DOHH2 (cell line): ENCODE measurements at regions not wholly inside any gene's neighbourhood (a gene's known extent, or its start where the extent isn't known, plus 50 kb on each side); places are given as distances from the start of the nearest gene placed in this dataset.

Source experiments
- H3F3A ChIP-seq: fragments of 200-600 bp; sonication (generic), shearing (Covaris generic); 2 replicates; pipeline ENCODE4 v1.6.0; 2016; ENCODE audit warnings: antibody characterized with exemption, mild to moderate bottlenecking; ENCODE audit not compliant: control insufficient read depth, insufficient read depth
- H3K27ac ChIP-seq: fragments of 200-600 bp; sonication (generic); 2 replicates; pipeline ENCODE4 v1.5.1; 2014; ENCODE audit warnings: low read depth, mild to moderate bottlenecking, low read length, moderate library complexity
- H3K27me3 ChIP-seq: fragments of 200-600 bp; sonication (generic); 2 replicates; pipeline ENCODE4 v1.6.1; 2014; ENCODE audit warnings: mild to moderate bottlenecking, low read length, mixed read lengths; ENCODE audit not compliant: control insufficient read depth
- H3K36me3 ChIP-seq: fragments of 200-600 bp; sonication (generic); 2 replicates; pipeline ENCODE4 v1.6.1; 2014; ENCODE audit warnings: mild to moderate bottlenecking, low read length, moderate library complexity, mixed read lengths; ENCODE audit not compliant: control insufficient read depth
- H3K4me1 ChIP-seq: fragments of 200-600 bp; sonication (generic); 2 replicates; pipeline ENCODE4 v1.6.1; 2014; ENCODE audit warnings: mild to moderate bottlenecking, low read length, mixed read lengths; ENCODE audit not compliant: control insufficient read depth
- H3K4me2 ChIP-seq: fragments of 200-600 bp; sonication (generic); 2 replicates; pipeline ENCODE4 v1.6.0; 2014; ENCODE audit warnings: mild to moderate bottlenecking, low read length, moderate library complexity
- H3K4me3 ChIP-seq: fragments of 200-600 bp; sonication (generic); 2 replicates; pipeline ENCODE4 v1.5.1; 2014; ENCODE audit warnings: mild to moderate bottlenecking, low read length, mixed read lengths
- H3K79me2 ChIP-seq: fragments of 200-600 bp; sonication (generic); 2 replicates; pipeline ENCODE4 v1.6.1; 2014; ENCODE audit warnings: mild to moderate bottlenecking, low read length, mixed read lengths; ENCODE audit not compliant: control insufficient read depth
- H3K9me2 ChIP-seq: fragments of 200-600 bp; sonication (generic); replicated peaks from 2 replicates; pipeline ENCODE4 v1.6.1; 2014; ENCODE audit warnings: mild to moderate bottlenecking, low read length, mixed read lengths; ENCODE audit not compliant: control insufficient read depth
- H3K9me3 ChIP-seq: fragments of 200-600 bp; sonication (generic); 2 replicates; pipeline ENCODE4 v1.6.1; 2014; ENCODE audit warnings: antibody characterized with exemption, low read length, mixed read lengths; ENCODE audit not compliant: control insufficient read depth, insufficient read depth
- H4K20me1 ChIP-seq: fragments of 200-600 bp; sonication (generic); 2 replicates; pipeline ENCODE4 v1.6.0; 2014; ENCODE audit warnings: low read depth, mild to moderate bottlenecking, antibody characterized with exemption, low read length, moderate library complexity; ENCODE audit not compliant: control insufficient read depth, insufficient read depth
- EZH2phosphoT487 ChIP-seq: fragments of 200-600 bp; sonication (generic); IDR thresholded peaks from 2 replicates; pipeline ENCODE4 v1.6.1; 2017; ENCODE audit warnings: borderline replicate concordance, mild to moderate bottlenecking, antibody characterized with exemption, low read length, moderate library complexity, mixed read lengths
- TF ChIP-seq, protein P1 (sequence below): fragments of 200-600 bp; sonication (generic); IDR thresholded peaks from one replicate; pipeline ENCODE4 v1.5.1; 2014; ENCODE audit warnings: antibody characterized with exemption, mild to moderate bottlenecking, low read depth, low read length; ENCODE audit not compliant: poor library complexity, severe bottlenecking

GRCh38 chr3:73319179-73319769, 257.8 kb downstream of the EBLN2 start:
- Histone ChIP-seq H3K4me3 (no peak overlapping the region), H3K27ac (no peak overlapping the region), H3K4me2 (no peak overlapping the region), H3K79me2 (no peaks in the 10 kb centered on the region), H3K9me3 (no peaks in the 10 kb centered on the region), H3K27me3 (no peaks in the 10 kb centered on the region), H4K20me1 (no peaks in the 10 kb centered on the region), H3K36me3 (no peaks in the 10 kb centered on the region), H3K4me1 (no peaks in the 10 kb centered on the region), H3K9me2 (no peaks in the 10 kb centered on the region), H3F3A (no peaks in the 10 kb centered on the region)
- TF ChIP-seq EZH2phosphoT487, result no peak
- TF ChIP-seq, protein P1, sequence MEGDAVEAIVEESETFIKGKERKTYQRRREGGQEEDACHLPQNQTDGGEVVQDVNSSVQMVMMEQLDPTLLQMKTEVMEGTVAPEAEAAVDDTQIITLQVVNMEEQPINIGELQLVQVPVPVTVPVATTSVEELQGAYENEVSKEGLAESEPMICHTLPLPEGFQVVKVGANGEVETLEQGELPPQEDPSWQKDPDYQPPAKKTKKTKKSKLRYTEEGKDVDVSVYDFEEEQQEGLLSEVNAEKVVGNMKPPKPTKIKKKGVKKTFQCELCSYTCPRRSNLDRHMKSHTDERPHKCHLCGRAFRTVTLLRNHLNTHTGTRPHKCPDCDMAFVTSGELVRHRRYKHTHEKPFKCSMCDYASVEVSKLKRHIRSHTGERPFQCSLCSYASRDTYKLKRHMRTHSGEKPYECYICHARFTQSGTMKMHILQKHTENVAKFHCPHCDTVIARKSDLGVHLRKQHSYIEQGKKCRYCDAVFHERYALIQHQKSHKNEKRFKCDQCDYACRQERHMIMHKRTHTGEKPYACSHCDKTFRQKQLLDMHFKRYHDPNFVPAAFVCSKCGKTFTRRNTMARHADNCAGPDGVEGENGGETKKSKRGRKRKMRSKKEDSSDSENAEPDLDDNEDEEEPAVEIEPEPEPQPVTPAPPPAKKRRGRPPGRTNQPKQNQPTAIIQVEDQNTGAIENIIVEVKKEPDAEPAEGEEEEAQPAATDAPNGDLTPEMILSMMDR, result no peak

DNA sequence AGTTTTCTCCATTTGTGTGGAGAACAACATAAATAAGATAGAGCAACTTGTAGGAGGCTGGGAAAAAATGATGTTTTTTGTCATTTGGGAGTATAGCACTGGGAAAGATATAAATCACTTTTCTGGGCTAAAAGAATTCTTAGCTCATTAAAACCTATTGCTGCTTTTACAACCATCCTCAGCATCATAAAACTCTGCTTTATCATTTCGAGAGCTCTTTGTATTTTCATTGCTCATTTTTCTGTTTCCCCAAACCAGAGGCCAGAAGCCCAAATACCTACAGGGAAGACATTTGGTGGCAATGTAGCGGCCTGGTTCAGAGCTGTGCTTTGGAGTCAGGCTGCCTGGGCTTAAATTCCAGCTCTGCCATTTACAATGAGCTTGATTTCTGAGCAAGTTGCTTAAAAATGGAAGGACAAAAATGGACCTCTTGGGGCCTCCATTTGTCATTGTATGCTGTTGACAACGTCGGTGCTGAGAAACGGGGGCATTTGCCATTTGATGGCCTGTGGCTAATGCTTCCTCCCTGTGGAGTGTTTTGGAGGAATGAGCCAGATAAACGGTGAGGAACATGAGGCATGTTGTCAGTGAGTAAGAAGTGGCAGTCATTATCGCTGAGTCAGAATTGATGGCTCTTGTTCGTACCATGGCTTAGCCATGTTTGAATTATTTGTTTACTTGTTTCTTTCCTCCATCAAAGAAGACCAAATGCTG, 260.0 kb downstream of the EBLN2 start:
- no peak overlapping the region for H3K4me2 ChIP-seq
- 0 out of 2 replicates have a peak, but pooled peaks cover 3% of the 10 kb centered on the region for H3K27me3 ChIP-seq
- H3K27ac ChIP-seq, result no peak overlapping the region

DNA sequence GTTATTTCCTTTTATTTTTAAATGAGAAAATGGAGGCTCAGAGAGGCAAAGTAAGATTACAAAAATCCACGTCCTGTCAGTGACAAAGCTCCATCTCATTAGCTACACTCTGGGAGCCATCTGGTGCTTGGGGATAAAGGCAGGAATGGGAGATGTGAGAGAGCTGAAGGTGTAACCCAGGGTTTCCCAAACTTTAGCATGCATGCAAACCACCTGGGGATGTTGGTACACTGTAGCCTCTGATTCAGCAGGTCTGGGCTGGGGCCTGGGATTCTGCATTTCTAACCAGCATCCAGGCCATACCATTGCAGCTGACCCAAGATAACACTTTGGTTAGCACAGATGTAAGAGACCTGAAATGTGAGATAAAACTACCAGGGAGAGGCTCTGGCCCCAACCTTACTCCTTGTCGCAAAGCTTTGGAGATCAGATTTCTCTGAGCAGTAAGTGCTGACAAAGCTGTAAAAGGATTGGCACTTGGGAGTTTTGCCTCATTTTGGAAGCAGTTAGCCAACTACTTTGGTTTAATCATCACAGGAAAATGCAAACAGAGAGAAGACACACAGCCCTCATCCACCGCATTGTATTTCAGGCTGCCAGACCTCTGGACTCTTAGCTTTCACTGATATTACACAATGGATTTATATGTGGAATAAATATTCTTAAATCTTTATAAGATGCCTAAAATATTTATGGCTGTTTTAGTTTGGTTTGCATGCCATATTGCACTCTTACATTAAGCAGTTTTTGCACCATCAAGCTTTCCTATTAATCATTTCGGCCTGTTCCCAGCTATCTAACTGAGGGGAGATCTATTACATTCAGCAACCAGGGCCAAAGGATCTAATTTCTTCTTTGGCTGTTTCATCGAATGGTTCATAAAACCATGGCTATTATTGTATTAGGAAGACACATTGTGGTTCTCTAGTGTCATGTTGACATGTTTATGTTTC, 263.0 kb downstream of the EBLN2 start:
- Histone ChIP-seq H3K9me3 (no peaks in the 10 kb centered on the region), H3K27ac (no peak overlapping the region), H3K4me2 (no peak overlapping the region), H3K27me3 (0 out of 2 replicates have a peak, but pooled peaks cover 3% of the 10 kb centered on the region), H3F3A (no peaks in the 10 kb centered on the region), H3K36me3 (no peaks in the 10 kb centered on the region), H3K4me3 (no peak overlapping the region), H3K79me2 (no peaks in the 10 kb centered on the region), H4K20me1 (no peaks in the 10 kb centered on the region), H3K9me2 (no peaks in the 10 kb centered on the region), H3K4me1 (no peaks in the 10 kb centered on the region)
- TF ChIP-seq, protein P1, result no peak
- no peak for TF ChIP-seq EZH2phosphoT487

More for the DNA sequence above, 260.0 kb downstream of the EBLN2 start:
- no peaks in the 10 kb centered on the region for H3F3A ChIP-seq
- H3K4me3 ChIP-seq, result no peak overlapping the region
- H3K36me3 ChIP-seq, result no peaks in the 10 kb centered on the region
- H3K79me2 ChIP-seq, result no peaks in the 10 kb centered on the region
- no peaks in the 10 kb centered on the region for H3K9me2 ChIP-seq
- TF ChIP-seq, protein P1, result no peak
- TF ChIP-seq EZH2phosphoT487, result no peak
- no peaks in the 10 kb centered on the region for H3K4me1 ChIP-seq
- H4K20me1 ChIP-seq, result no peaks in the 10 kb centered on the region
- no peaks in the 10 kb centered on the region for H3K9me3 ChIP-seq
